Heart right ventricle (tissue), 16 donors: ENCODE measurements at regions not wholly inside any gene's neighbourhood (a gene's known extent, or its start where the extent isn't known, plus 50 kb on each side); places are given as distances from the start of the nearest gene placed in this dataset.

Experiments
- ATAC-seq, 8 donors: fragments of 200-7000 bp; cut with Tn5 transposase; one replicate each; pipeline ENCODE4 v1.9.1; 2020; ENCODE audit warnings: mild to moderate bottlenecking in 8 of 8, moderate library complexity in 8 of 8, moderate number of reproducible peaks in 1 of 8
- DNase-seq, 2 donors: peaks; one replicate each; pipeline ENCODE4 v3.0.0-alpha.2; 2020
- H3K27ac ChIP-seq, 10 donors: fragments of 200-600 bp; sonication (generic) in 2 of 10; one replicate each; pipeline versions ENCODE4 v1.5.0 to v1.8.0; 2020 to 2022; ENCODE audit warnings: mild to moderate bottlenecking in 3 of 10
- H3K27me3 ChIP-seq, 7 donors: fragments of 200-600 bp; one replicate each; pipeline ENCODE4 v1.8.0; 2021 to 2022; ENCODE audit warnings: mild to moderate bottlenecking in 2 of 7
- H3K36me3 ChIP-seq, 9 donors: fragments of 200-600 bp; sonication (generic) in 1 of 9; one replicate each; pipeline versions ENCODE4 v1.5.0 to v1.8.0; 2020 to 2022; ENCODE audit warnings: mild to moderate bottlenecking in 2 of 9
- H3K4me1 ChIP-seq, 9 donors: fragments of 200-600 bp; sonication (generic) in 1 of 9; one replicate each; pipeline versions ENCODE4 v1.5.0 to v1.8.0; 2020 to 2022; ENCODE audit warnings: mild to moderate bottlenecking in 4 of 9
- H3K4me3 ChIP-seq, 10 donors: fragments of 200-600 bp; sonication (generic) in 2 of 10; one replicate each; pipeline versions ENCODE4 v1.5.0 to v1.8.0; 2020 to 2022; ENCODE audit warnings: mild to moderate bottlenecking in 7 of 10, moderate library complexity in 2 of 10
- H3K9me3 ChIP-seq, 11 donors: fragments of 200-600 bp in 10 of 11; sonication (generic) in 2 of 11; one replicate each; pipeline versions ENCODE4 v1.5.0 to v1.8.0; 2013 to 2022; ENCODE audit warnings: mild to moderate bottlenecking in 2 of 11, control low read depth in 1 of 11, moderate library complexity in 1 of 11
- CTCF ChIP-seq, 9 donors: fragments of 200-600 bp; sonication (generic) in 2 of 9; IDR thresholded peaks; one replicate each; pipeline versions ENCODE4 v1.5.0 to v1.8.0; 2021 to 2022; ENCODE audit warnings: antibody characterized with exemption in 9 of 9, mild to moderate bottlenecking in 5 of 9, moderate library complexity in 1 of 9
- WGBS, 2 donors: extraction: QIAGEN DNeasy Blood & Tissue Kit; methylation state at CpG; one replicate each; pipeline ENCODE4 v1.1.7; 2013; ENCODE audit warnings: inconsistent platforms in 1 of 2; 5-methylcytosine and 5-hydroxymethylcytosine counted together
- intact Hi-C, 10 donors: fragments of 100-400 bp; cut with DNase I; formaldehyde crosslinking; loops; one replicate each; pipeline versions ENCODE4 v1.11.1 to v1.14.2; 2022
- donor health status: Arrhythmogenic right ventricular cardiomyopathy.
- donor health status: ischemic (EF 13 %, LVEDD 7.1; RV severe dilation, severe dysfunction).
- donor health status: healthy with polysubstance abuse.
- donor health status: DM: no; HTN: yes; CAD: no.
- donor health status: DM: no; HTN: no; CAD: no.
- donor health status: ischemic (EF 25% LVEDD 6.9; RV normal size, moderate dysfunction).
- donor health status: ischemic (EF 25% LVEDD 5.7; RV mildly dilated, moderate dysfunction).
- donor health status: healthy.
- donor health status: DM: yes; HTN: yes; CAD: no.
- donor health status: Ischemic cardiomyopathy.
- donor health status: ischemic (EF 35%, LVEDD 5.7; RV mildly dilated, moderate dysfunction).
- donor health status: nonischemic (EF 11% LVEDD 7.7; RV severe dilation, severe dysfunction).
- donor health status: DM: yes; HTN: yes; CAD: no.
- donor health status: PGD.
- donor health status: ischemic (EF 29% LVEDD 5.4; RV normal size, mild dysfunction).
- donor health status: nonischemic (EF 23%, LVEDD 6.1; RV moderate dilation, normal function).

GRCh38 chr22:47624252-47625012, 862.0 kb downstream of the TBC1D22A start:
- intact Hi-C loops = no loop called here
- no peaks in the 10 kb centered on the region for H3K4me1 ChIP-seq
- no peak overlapping the region for H3K27ac ChIP-seq
- ATAC-seq (no peak), DNase-seq (no peak)
- no peak overlapping the region for H3K4me3 ChIP-seq
- H3K9me3 ChIP-seq = no peaks in the 10 kb centered on the region
- H3K36me3 ChIP-seq = no peaks in the 10 kb centered on the region
- peaks cover 0 to 55% (median 48%) of the 10 kb centered on the region in 7 donors for H3K27me3 ChIP-seq
- no peak for TF ChIP-seq CTCF (IDR thresholded peaks at IDR 0.05)
- WGBS, 2 donors = 80 to 83% methylated on average over 22 of the region's 22 CpGs

GRCh38 chr22:47623763-47624148, 861.3 kb downstream of the TBC1D22A start:
- peaks cover 0 to 53% (median 45%) of the 10 kb centered on the region in 7 donors for H3K27me3 ChIP-seq
- intact Hi-C loops = no loop called here
- WGBS, 2 donors = 70 to 76% methylated on average over 15 of the region's 15 CpGs

GRCh38 chr22:47623066-47623762, 860.8 kb downstream of the TBC1D22A start:
- H3K4me1 ChIP-seq = no peaks in the 10 kb centered on the region
- no peaks in the 10 kb centered on the region for H3K9me3 ChIP-seq
- 83% methylated on average over 18 of the region's 18 CpGs for WGBS, 2 donors
- no peak overlapping the region for H3K4me3 ChIP-seq
- H3K27me3 ChIP-seq = peaks cover 0 to 59% (median 47%) of the 10 kb centered on the region in 7 donors
- TF ChIP-seq CTCF (IDR thresholded peaks at IDR 0.05) = no peak
- no peak for ATAC-seq
- no peaks in the 10 kb centered on the region for H3K36me3 ChIP-seq
- intact Hi-C loops = no loop called here
- DNase-seq = no peak
- H3K27ac ChIP-seq = no peak overlapping the region

More at GRCh38 chr22:47623763-47624148, 861.3 kb downstream of the TBC1D22A start:
- H3K9me3 ChIP-seq = no peaks in the 10 kb centered on the region
- TF ChIP-seq CTCF (IDR thresholded peaks at IDR 0.05) = no peak
- H3K36me3 ChIP-seq = no peaks in the 10 kb centered on the region
- H3K4me1 ChIP-seq = no peaks in the 10 kb centered on the region
- ATAC-seq (no peak), DNase-seq (no peak)
- H3K4me3 ChIP-seq = no peak overlapping the region
- H3K27ac ChIP-seq = no peak overlapping the region

GRCh38 chr22:47622541-47622940, 860.1 kb downstream of the TBC1D22A start:
- Histone ChIP-seq H3K9me3 (no peaks in the 10 kb centered on the region), H3K27ac (no peak overlapping the region), H3K36me3 (no peaks in the 10 kb centered on the region), H3K4me1 (no peaks in the 10 kb centered on the region), H3K4me3 (no peak overlapping the region), H3K27me3 (peaks cover 0 to 64% (median 54%) of the 10 kb centered on the region in 7 donors)
- intact Hi-C loops = no loop called here
- no peak for TF ChIP-seq CTCF (IDR thresholded peaks at IDR 0.05)
- ATAC-seq = no peak
- DNase-seq = no peak
- 79 to 85% methylated on average over 14 of the region's 14 CpGs for WGBS, 2 donors
